Thymus (tissue), 11 donors: ENCODE measurements at regions not wholly inside any gene's neighbourhood (a gene's known extent, or its start where the extent isn't known, plus 50 kb on each side); places are given as distances from the start of the nearest gene placed in this dataset.

Experiments used
- DNase-seq, 9 donors: peaks; one replicate each; pipeline ENCODE4 v3.0.0-alpha.2; 2013; ENCODE audit warnings: low spot score in 9 of 9, low read depth in 6 of 9, missing footprints in 1 of 9
- H3K27ac ChIP-seq, 2 donors: one replicate each; pipeline ENCODE4 v1.5.1; 2013; ENCODE audit warnings: control low read depth in 1 of 2, low read depth in 1 of 2, low read length in 1 of 2, mild to moderate bottlenecking in 1 of 2, moderate library complexity in 1 of 2
- H3K27me3 ChIP-seq, 2 donors: one replicate each; pipeline ENCODE4 v1.5.1; 2013; ENCODE audit warnings: low read length in 1 of 2; ENCODE audit not compliant: control insufficient read depth in 2 of 2, insufficient read depth in 1 of 2
- H3K36me3 ChIP-seq, 2 donors: one replicate each; pipeline ENCODE4 v1.5.1; 2013; ENCODE audit warnings: low read length in 1 of 2, mild to moderate bottlenecking in 1 of 2, moderate library complexity in 1 of 2; ENCODE audit not compliant: control insufficient read depth in 2 of 2, insufficient read depth in 2 of 2
- H3K4me1 ChIP-seq, 2 donors: one replicate each; pipeline ENCODE4 v1.5.1; 2013; ENCODE audit warnings: low read length in 2 of 2; ENCODE audit not compliant: control insufficient read depth in 2 of 2, insufficient read depth in 2 of 2
- H3K4me3 ChIP-seq, 2 donors: one replicate each; pipeline ENCODE4 v1.5.1; 2013; ENCODE audit warnings: low read length in 2 of 2, control low read depth in 1 of 2, mild to moderate bottlenecking in 1 of 2
- H3K9me3 ChIP-seq, 2 donors: one replicate each; pipeline ENCODE4 v1.5.1; 2013; ENCODE audit warnings: low read length in 1 of 2, mild to moderate bottlenecking in 1 of 2; ENCODE audit not compliant: control insufficient read depth in 2 of 2, insufficient read depth in 1 of 2
- WGBS: extraction: QIAGEN DNeasy Blood & Tissue Kit; methylation state at CpG from one replicate; pipeline ENCODE4 v1.1.7; 2013; 5-methylcytosine and 5-hydroxymethylcytosine counted together
- donor health status: healthy.

GRCh38 chr11:128407962-128408361 lies 179.4 kb downstream of the ETS1 start:
- no peak overlapping the region for H3K27ac ChIP-seq
- H3K4me1 ChIP-seq, result peaks cover 6 to 24% of the 10 kb centered on the region in 2 donors
- WGBS, result 96% methylated on average over 1 of the region's 1 CpG
- no peaks in the 10 kb centered on the region for H3K27me3 ChIP-seq
- no peak overlapping the region for H3K4me3 ChIP-seq
- DNase-seq, result no peak
- no peaks in the 10 kb centered on the region for H3K36me3 ChIP-seq
- no peaks in the 10 kb centered on the region for H3K9me3 ChIP-seq

GRCh38 chr11:128405714-128406662 lies 181.4 kb downstream of the ETS1 start:
- H3K27me3 ChIP-seq, result no peaks in the 10 kb centered on the region
- no peak for DNase-seq
- no peaks in the 10 kb centered on the region for H3K36me3 ChIP-seq
- no peak overlapping the region for H3K27ac ChIP-seq
- H3K4me3 ChIP-seq, result no peak overlapping the region
- no peaks in the 10 kb centered on the region for H3K9me3 ChIP-seq
- H3K4me1 ChIP-seq, result peaks cover 0 to 15% of the 10 kb centered on the region in 2 donors
- 95% methylated on average over 8 of the region's 8 CpGs for WGBS

GRCh38 chr11:128405112-128405511 lies 182.2 kb downstream of the ETS1 start:
- Histone ChIP-seq H3K27me3 (no peaks in the 10 kb centered on the region), H3K36me3 (no peaks in the 10 kb centered on the region), H3K4me3 (no peak overlapping the region), H3K9me3 (no peaks in the 10 kb centered on the region), H3K4me1 (peaks cover 0 to 14% of the 10 kb centered on the region in 2 donors), H3K27ac (no peak overlapping the region)
- WGBS, result 99% methylated on average over 1 of the region's 1 CpG
- no peak for DNase-seq

GRCh38 chr11:128404437-128404836 lies 182.9 kb downstream of the ETS1 start:
- no peaks in the 10 kb centered on the region for H3K36me3 ChIP-seq
- H3K4me1 ChIP-seq, result peaks cover 0 to 14% of the 10 kb centered on the region in 2 donors
- no peaks in the 10 kb centered on the region for H3K27me3 ChIP-seq
- H3K27ac ChIP-seq, result no peak overlapping the region
- no peak for DNase-seq
- WGBS, result 97% methylated on average over 1 of the region's 1 CpG
- no peaks in the 10 kb centered on the region for H3K9me3 ChIP-seq
- H3K4me3 ChIP-seq, result no peak overlapping the region

- Histone ChIP-seq H3K9me3 (no peaks in the 10 kb centered on the region), H3K4me1 (no peaks in the 10 kb centered on the region), H3K4me3 (no peak overlapping the region), H3K27me3 (no peaks in the 10 kb centered on the region), H3K27ac (no peak overlapping the region), H3K36me3 (no peaks in the 10 kb centered on the region)
- 96% methylated on average over 8 of the region's 8 CpGs for WGBS
- DNase-seq, result no peak
These were observed 186.8 kb downstream of the ETS1 start for GRCh38 chr11:128400382-128401203.

- DNase-seq, result no peak
- Histone ChIP-seq H3K27me3 (no peaks in the 10 kb centered on the region), H3K4me1 (no peaks in the 10 kb centered on the region), H3K27ac (no peak overlapping the region), H3K4me3 (no peak overlapping the region), H3K36me3 (no peaks in the 10 kb centered on the region), H3K9me3 (no peaks in the 10 kb centered on the region)
- 95% methylated on average over 7 of the region's 7 CpGs for WGBS
These were observed 187.9 kb downstream of the ETS1 start for GRCh38 chr11:128399251-128400121.

- no peaks in the 10 kb centered on the region for H3K27me3 ChIP-seq
- 97% methylated on average over 2 of the region's 2 CpGs for WGBS
- no peaks in the 10 kb centered on the region for H3K4me1 ChIP-seq
- H3K9me3 ChIP-seq, result no peaks in the 10 kb centered on the region
- no peak overlapping the region for H3K4me3 ChIP-seq
- no peaks in the 10 kb centered on the region for H3K36me3 ChIP-seq
- DNase-seq, result no peak
- H3K27ac ChIP-seq, result no peak overlapping the region
These were observed 188.7 kb downstream of the ETS1 start for GRCh38 chr11:128398517-128399250.

- WGBS, result 97% methylated on average over 3 of the region's 3 CpGs
- Histone ChIP-seq H3K36me3 (no peaks in the 10 kb centered on the region), H3K9me3 (no peaks in the 10 kb centered on the region), H3K4me3 (no peak overlapping the region), H3K27ac (no peak overlapping the region), H3K27me3 (no peaks in the 10 kb centered on the region), H3K4me1 (peaks cover 0 to 3% of the 10 kb centered on the region in 2 donors)
- no peak for DNase-seq
These were observed 190.0 kb downstream of the ETS1 start for GRCh38 chr11:128397362-128397761.
